HG03520 (cell line): ENCODE measurements at regions not wholly inside any gene's neighbourhood (a gene's known extent, or its start where the extent isn't known, plus 50 kb on each side); places are given as distances from the start of the nearest gene placed in this dataset.
"Not testable (repeated sequence)": the region's sequence is repeated elsewhere in the genome, so short reads cannot be mapped to it uniquely, and the experiment has no call there.

Experiments
- ATAC-seq: cut with Tn5 transposase; IDR thresholded peaks from one replicate; pipeline ENCODE4 v1.9.1; 2021; ENCODE audit warnings: mild to moderate bottlenecking, moderate library complexity; ENCODE audit not compliant: unreplicated experiment

GRCh38 chr1:200254602-200255001 is 155.2 kb downstream of the ZNF281 start:
- ATAC-seq = not testable (repeated sequence)

- no peak for ATAC-seq
Measured at GRCh38 chr1:200253774-200254495, 155.9 kb downstream of the ZNF281 start.

- no peak for ATAC-seq
Measured at GRCh38 chr1:200252531-200252930, 157.3 kb downstream of the ZNF281 start.

GRCh38 chr1:200250469-200250868 is 159.4 kb downstream of the ZNF281 start:
- no peak for ATAC-seq

- no peak for ATAC-seq
Measured at GRCh38 chr1:200248541-200248940, 161.3 kb downstream of the ZNF281 start.

GRCh38 chr1:200247518-200247917 is 162.3 kb downstream of the ZNF281 start:
- no peak for ATAC-seq

- ATAC-seq = no peak
Measured at GRCh38 chr1:200245473-200245872, 164.4 kb downstream of the ZNF281 start.

GRCh38 chr1:200243042-200243437 is 166.8 kb downstream of the ZNF281 start:
- ATAC-seq = no peak

GRCh38 chr1:200242110-200243041 is 167.5 kb downstream of the ZNF281 start:
- ATAC-seq = no peak

GRCh38 chr1:200240656-200241055 is 169.2 kb downstream of the ZNF281 start:
- ATAC-seq = no peak

GRCh38 chr1:200238311-200238710 is 171.5 kb downstream of the ZNF281 start:
- no peak for ATAC-seq

GRCh38 chr1:200237066-200237465 is 172.8 kb downstream of the ZNF281 start:
- ATAC-seq = no peak

- ATAC-seq = no peak
Measured at GRCh38 chr1:200234938-200235337, 174.9 kb downstream of the ZNF281 start.

GRCh38 chr1:200233393-200233792 is 176.4 kb downstream of the ZNF281 start:
- ATAC-seq = no peak

GRCh38 chr1:200231787-200232231 is 178.0 kb downstream of the ZNF281 start:
- no peak for ATAC-seq

- ATAC-seq = no peak
Measured at GRCh38 chr1:200230671-200231070, 179.2 kb downstream of the ZNF281 start.

- ATAC-seq = no peak
Measured at GRCh38 chr1:200228486-200228885, 181.3 kb downstream of the ZNF281 start.

GRCh38 chr1:200228081-200228480 is 181.8 kb downstream of the ZNF281 start:
- ATAC-seq = no peak
